ENCODE measurements at regions not wholly inside any gene's neighbourhood (a gene's known extent, or its start where the extent isn't known, plus 50 kb on each side); places are given as distances from the start of the nearest gene placed in this dataset.

GRCh38 chr2:35417293-35417692 is 938.3 kb upstream of the CRIM1 start (continued):
- TF ChIP-seq CHD7 (IDR thresholded peaks at IDR 0.05; ENCODE audit: insufficient replicate concordance, low read length) = no peak
- TF ChIP-seq TBP (IDR thresholded peaks at IDR 0.05; ENCODE audit: low read depth, low read length) = no peak
- TF ChIP-seq KDM4A (IDR thresholded peaks at IDR 0.05; ENCODE audit: low read depth, low read length, severe bottlenecking) = no peak
- TF ChIP-seq EZH2 (IDR thresholded peaks at IDR 0.05; ENCODE audit: low read depth, low read length, severe bottlenecking) = no peak

Measured in H1 (cell line).